ENCODE measurements at regions not wholly inside any gene's neighbourhood (a gene's known extent, or its start where the extent isn't known, plus 50 kb on each side); places are given as distances from the start of the nearest gene placed in this dataset.
"Not testable (repeated sequence)": the region's sequence is repeated elsewhere in the genome, so short reads cannot be mapped to it uniquely, and the experiment has no call there.

- Mint-ChIP-seq H3K27ac (no peak overlapping the region), H3K4me1 (no peaks in the 10 kb centered on the region), H3K4me3 (no peak overlapping the region), H3K27me3 (no peaks in the 10 kb centered on the region), H3K36me3 (no peaks in the 10 kb centered on the region), H3K9me3 (peaks cover 0 to 13% (median 5%) of the 10 kb centered on the region in 7 donors)
- DNase-seq = no peak
- ATAC-seq (ENCODE audit: low read depth in 2 of 2) = no peak
Observed at GRCh38 chr13:54241719-54242118, 1213.1 kb downstream of the OLFM4 start.

GRCh38 chr13:54248306-54248705 lies 1219.7 kb downstream of the OLFM4 start:
- H3K36me3 Mint-ChIP-seq = no peaks in the 10 kb centered on the region
- H3K4me1 Mint-ChIP-seq = no peaks in the 10 kb centered on the region
- H3K27me3 Mint-ChIP-seq = no peaks in the 10 kb centered on the region
- no peak overlapping the region for H3K27ac Mint-ChIP-seq
- no peak for DNase-seq
- ATAC-seq (ENCODE audit: low read depth in 2 of 2) = no peak
- peaks cover 0 to 16% (median 8%) of the 10 kb centered on the region in 7 donors for H3K9me3 Mint-ChIP-seq
- H3K4me3 Mint-ChIP-seq = no peak overlapping the region

GRCh38 chr13:54261856-54262255 lies 1233.2 kb downstream of the OLFM4 start:
- H3K27me3 Mint-ChIP-seq = no peaks in the 10 kb centered on the region
- H3K9me3 Mint-ChIP-seq = peaks cover 0 to 14% (median 8%) of the 10 kb centered on the region in 7 donors
- DNase-seq (no peak), ATAC-seq (ENCODE audit: low read depth in 2 of 2) (no peak)
- no peak overlapping the region for H3K27ac Mint-ChIP-seq
- H3K4me3 Mint-ChIP-seq = no peak overlapping the region
- H3K36me3 Mint-ChIP-seq = no peaks in the 10 kb centered on the region
- no peaks in the 10 kb centered on the region for H3K4me1 Mint-ChIP-seq

GRCh38 chr13:54263868-54264267 lies 1235.3 kb downstream of the OLFM4 start:
- no peak for ATAC-seq (ENCODE audit: low read depth in 2 of 2)
- Mint-ChIP-seq H3K27ac (no peak overlapping the region), H3K36me3 (no peaks in the 10 kb centered on the region), H3K4me3 (no peak overlapping the region), H3K4me1 (no peaks in the 10 kb centered on the region), H3K27me3 (no peaks in the 10 kb centered on the region), H3K9me3 (peaks cover 0 to 13% (median 4%) of the 10 kb centered on the region in 7 donors)
- DNase-seq = no peak

GRCh38 chr13:54267253-54267668 lies 1238.6 kb downstream of the OLFM4 start:
- H3K27me3 Mint-ChIP-seq; H3K4me1 Mint-ChIP-seq; ATAC-seq (ENCODE audit: low read depth in 2 of 2); H3K27ac Mint-ChIP-seq; DNase-seq; H3K36me3 Mint-ChIP-seq; H3K4me3 Mint-ChIP-seq: not testable (repeated sequence)
- H3K9me3 Mint-ChIP-seq = peaks cover 0 to 23% (median 5%) of the 10 kb centered on the region in 7 donors

- Mint-ChIP-seq H3K9me3 (peaks cover 0 to 19% (median 5%) of the 10 kb centered on the region in 7 donors), H3K4me3 (peak overlapping the region in 1 of 8 donors; percentile 32)
- H3K27ac Mint-ChIP-seq; DNase-seq; H3K4me1 Mint-ChIP-seq; H3K36me3 Mint-ChIP-seq; H3K27me3 Mint-ChIP-seq; ATAC-seq (ENCODE audit: low read depth in 2 of 2): not testable (repeated sequence)
Observed at GRCh38 chr13:54268013-54268695, 1239.5 kb downstream of the OLFM4 start.

- H3K4me3 Mint-ChIP-seq = no peak overlapping the region
- H3K27ac Mint-ChIP-seq = no peak overlapping the region
- ATAC-seq (ENCODE audit: low read depth in 2 of 2) = no peak
- H3K9me3 Mint-ChIP-seq = peaks cover 0 to 37% (median 22%) of the 10 kb centered on the region in 7 donors
- H3K36me3 Mint-ChIP-seq = no peaks in the 10 kb centered on the region
- H3K4me1 Mint-ChIP-seq = no peaks in the 10 kb centered on the region
- DNase-seq = no peak
- no peaks in the 10 kb centered on the region for H3K27me3 Mint-ChIP-seq
Observed at GRCh38 chr13:54287062-54287764, 1258.6 kb downstream of the OLFM4 start.

- no peak for DNase-seq
- Mint-ChIP-seq H3K4me3 (no peak overlapping the region), H3K27ac (no peak overlapping the region), H3K9me3 (peaks cover 6 to 28% (median 13%) of the 10 kb centered on the region in 7 donors), H3K27me3 (no peaks in the 10 kb centered on the region), H3K36me3 (no peaks in the 10 kb centered on the region), H3K4me1 (no peaks in the 10 kb centered on the region)
- ATAC-seq (ENCODE audit: low read depth in 2 of 2) = no peak
Observed at GRCh38 chr13:54301085-54301484, 1272.5 kb downstream of the OLFM4 start.

GRCh38 chr13:54305377-54305776 lies 1276.8 kb downstream of the OLFM4 start:
- no peak for ATAC-seq (ENCODE audit: low read depth in 2 of 2)
- no peak overlapping the region for H3K27ac Mint-ChIP-seq
- no peaks in the 10 kb centered on the region for H3K36me3 Mint-ChIP-seq
- no peak for DNase-seq
- no peaks in the 10 kb centered on the region for H3K4me1 Mint-ChIP-seq
- H3K27me3 Mint-ChIP-seq = no peaks in the 10 kb centered on the region
- H3K4me3 Mint-ChIP-seq = no peak overlapping the region
- peaks cover 3 to 13% (median 7%) of the 10 kb centered on the region in 7 donors for H3K9me3 Mint-ChIP-seq

GRCh38 chr13:54312885-54313284 lies 1284.3 kb downstream of the OLFM4 start:
- DNase-seq (no peak), ATAC-seq (ENCODE audit: low read depth in 2 of 2) (no peak)
- H3K36me3 Mint-ChIP-seq = no peaks in the 10 kb centered on the region
- H3K27me3 Mint-ChIP-seq = no peaks in the 10 kb centered on the region
- H3K4me3 Mint-ChIP-seq = no peak overlapping the region
- H3K4me1 Mint-ChIP-seq = no peaks in the 10 kb centered on the region
- H3K9me3 Mint-ChIP-seq = peaks cover 6 to 24% (median 12%) of the 10 kb centered on the region in 7 donors
- H3K27ac Mint-ChIP-seq = no peak overlapping the region

GRCh38 chr13:54317722-54318121 lies 1289.1 kb downstream of the OLFM4 start:
- peaks cover 0 to 4% of the 10 kb centered on the region in 2 donors for H3K36me3 Mint-ChIP-seq
- DNase-seq (no peak), ATAC-seq (ENCODE audit: low read depth in 2 of 2) (no peak)
- H3K27ac Mint-ChIP-seq = no peak overlapping the region
- H3K4me3 Mint-ChIP-seq = no peak overlapping the region
- H3K9me3 Mint-ChIP-seq = peaks cover 7 to 31% (median 12%) of the 10 kb centered on the region in 7 donors
- no peaks in the 10 kb centered on the region for H3K27me3 Mint-ChIP-seq
- no peaks in the 10 kb centered on the region for H3K4me1 Mint-ChIP-seq

- ATAC-seq (ENCODE audit: low read depth in 2 of 2) (no peak), DNase-seq (no peak)
- no peaks in the 10 kb centered on the region for H3K27me3 Mint-ChIP-seq
- no peak overlapping the region for H3K27ac Mint-ChIP-seq
- no peaks in the 10 kb centered on the region for H3K36me3 Mint-ChIP-seq
- peaks cover 3 to 15% (median 7%) of the 10 kb centered on the region in 7 donors for H3K9me3 Mint-ChIP-seq
- H3K4me3 Mint-ChIP-seq = no peak overlapping the region
- H3K4me1 Mint-ChIP-seq = no peaks in the 10 kb centered on the region
Observed at GRCh38 chr13:54337540-54337939, 1308.9 kb downstream of the OLFM4 start.

- no peak for ATAC-seq (ENCODE audit: low read depth in 2 of 2)
- Mint-ChIP-seq H3K27me3 (no peaks in the 10 kb centered on the region), H3K9me3 (peaks cover 0 to 3% (median 0%) of the 10 kb centered on the region in 7 donors), H3K36me3 (no peaks in the 10 kb centered on the region), H3K27ac (no peak overlapping the region), H3K4me3 (no peak overlapping the region), H3K4me1 (no peaks in the 10 kb centered on the region)
- DNase-seq = no peak
Observed at GRCh38 chr13:54347531-54347930, 1318.9 kb downstream of the OLFM4 start.

GRCh38 chr13:54356209-54356608 lies 1327.6 kb downstream of the OLFM4 start:
- H3K27ac Mint-ChIP-seq = no peak overlapping the region
- H3K9me3 Mint-ChIP-seq = peaks cover 0 to 23% (median 2%) of the 10 kb centered on the region in 7 donors
- no peaks in the 10 kb centered on the region for H3K36me3 Mint-ChIP-seq
- DNase-seq (no peak), ATAC-seq (ENCODE audit: low read depth in 2 of 2) (no peak)
- no peaks in the 10 kb centered on the region for H3K4me1 Mint-ChIP-seq
- H3K27me3 Mint-ChIP-seq = no peaks in the 10 kb centered on the region
- no peak overlapping the region for H3K4me3 Mint-ChIP-seq

All from naive B cell (primary cell).